Caco-2 (cell line): ENCODE measurements at regions not wholly inside any gene's neighbourhood (a gene's known extent, or its start where the extent isn't known, plus 50 kb on each side); places are given as distances from the start of the nearest gene placed in this dataset.

ENCODE experiments used
- BruUV-seq: library from RNA; stranded (reverse); fragments of 400-500 nt; replicated peaks from 2 replicates; lab custom pipeline; 2021; lab: Mats Ljungman, UMichigan
- CTCF ChIA-PET: fragments of 300-600 bp; sonication (Branson Sonifier 250); formaldehyde crosslinking; loops from one replicate; lab custom pipeline; 2022; ENCODE audit warnings: antibody characterized with exemption; lab: Charles Lee
- POLR2A ChIA-PET: fragments of 300-600 bp; sonication (Branson Sonifier 250); formaldehyde crosslinking; loops from one replicate; lab custom pipeline; 2022; ENCODE audit warnings: antibody characterized with exemption; lab: Charles Lee
- DNase-seq, 2 experiments: peaks; one replicate each; pipeline versions ENCODE4 v3.0.0 to v3.0.0-alpha.2; 2020 to 2022
- H3K27me3 ChIP-seq: replicated peaks from 2 replicates; pipeline ENCODE4 v1.6.0; 2011; ENCODE audit warnings: low read length; ENCODE audit not compliant: control insufficient read depth, insufficient read depth
- H3K36me3 ChIP-seq: 2 replicates; pipeline ENCODE4 v1.5.1; 2011; ENCODE audit warnings: low read length; ENCODE audit not compliant: control insufficient read depth, insufficient read depth
- H3K4me1 ChIP-seq: fragments of 250-450 bp; sonication (Bioruptor Pico); 2 replicates; pipeline ENCODE4 v1.5.1; 2020; ENCODE audit warnings: mild to moderate bottlenecking
- H3K4me3 ChIP-seq: 2 replicates; pipeline ENCODE4 v1.5.1; 2011; ENCODE audit warnings: low read depth, mild to moderate bottlenecking, control low read depth, low read length
- H3K9me3 ChIP-seq: fragments of 250-450 bp; sonication (Bioruptor Pico); 2 replicates; pipeline ENCODE4 v1.5.1; 2020; ENCODE audit warnings: mild to moderate bottlenecking, moderate library complexity
- H3K27ac Mint-ChIP-seq: one replicate; pipeline ENCODE4 v1.8.0; 2022; ENCODE audit warnings: mixed read lengths; ENCODE audit not compliant: unreplicated experiment
- H3K27me3 Mint-ChIP-seq: one replicate; pipeline ENCODE4 v1.8.0; 2022; ENCODE audit warnings: mixed read lengths; ENCODE audit not compliant: insufficient read depth, unreplicated experiment
- H3K36me3 Mint-ChIP-seq: one replicate; pipeline ENCODE4 v1.8.0; 2022; ENCODE audit warnings: mild to moderate bottlenecking, mixed read lengths; ENCODE audit not compliant: insufficient read depth, unreplicated experiment
- H3K4me1 Mint-ChIP-seq: one replicate; pipeline ENCODE4 v1.8.0; 2022; ENCODE audit warnings: low read depth, mixed read lengths; ENCODE audit not compliant: unreplicated experiment
- H3K4me3 Mint-ChIP-seq: one replicate; pipeline ENCODE4 v1.8.0; 2022; ENCODE audit warnings: mild to moderate bottlenecking, moderate library complexity, mixed read lengths; ENCODE audit not compliant: unreplicated experiment
- H3K9me3 Mint-ChIP-seq: one replicate; pipeline ENCODE4 v1.8.0; 2022; ENCODE audit warnings: mixed read lengths; ENCODE audit not compliant: unreplicated experiment
- intact Hi-C: fragments of 100-400 bp; cut with micrococcal nuclease; formaldehyde crosslinking; loops from one replicate; pipeline ENCODE4 v1.10.0; 2022; ENCODE audit not compliant: unreplicated experiment
- TF ChIP-seq, protein P1 (sequence below), 2 experiments: fragments of 200-600 bp in 1 of 2; IDR thresholded peaks; 1 replicate in 1 of 2; 2 replicates in 1 of 2; pipeline versions ENCODE4 v1.5.1 to v1.8.0; 2011 to 2022; ENCODE audit warnings: antibody characterized with exemption in 1 of 2, control low read depth in 1 of 2, inconsistent platforms in 1 of 2, low read depth in 1 of 2, low read length in 1 of 2, mild to moderate bottlenecking in 1 of 2, moderate library complexity in 1 of 2; ENCODE audit not compliant: insufficient read depth in 1 of 2, severe bottlenecking in 1 of 2, unreplicated experiment in 1 of 2

DNA sequence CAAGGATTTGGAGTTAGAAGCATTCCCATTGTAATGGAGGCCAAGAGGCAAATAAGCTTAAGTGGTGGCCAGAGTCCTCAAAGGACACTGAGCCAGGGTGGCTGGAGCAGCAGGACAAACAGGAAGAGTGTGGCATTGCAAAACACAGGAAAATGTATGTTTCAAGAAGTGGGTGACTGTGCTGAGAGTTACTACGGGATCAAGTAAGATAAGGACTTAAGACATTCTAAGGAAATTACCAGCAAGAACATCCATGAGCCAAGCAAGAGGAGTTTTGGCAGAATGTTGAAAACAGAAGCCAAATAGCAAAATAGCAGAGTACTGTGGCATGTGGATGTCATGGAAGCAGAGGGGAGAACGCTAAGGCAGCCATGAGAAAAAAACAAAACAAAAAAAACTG lies 104.2 kb downstream of the RAP2A start:
- CTCF ChIA-PET = no interaction called here
- POLR2A ChIA-PET = no interaction called here
- H3K4me1 Mint-ChIP-seq = no peaks in the 10 kb centered on the region
- H3K9me3 Mint-ChIP-seq = no peaks in the 10 kb centered on the region
- H3K27ac Mint-ChIP-seq = no peak overlapping the region
- DNase-seq = no peak
- Histone ChIP-seq H3K4me3 (no peak overlapping the region), H3K9me3 (no peaks in the 10 kb centered on the region), H3K4me1 (no peaks in the 10 kb centered on the region), H3K36me3 (no peaks in the 10 kb centered on the region), H3K27me3 (no peaks in the 10 kb centered on the region)
- BruUV-seq = no TSS peak
- H3K36me3 Mint-ChIP-seq = no peaks in the 10 kb centered on the region
- no peak overlapping the region for H3K4me3 Mint-ChIP-seq
- H3K27me3 Mint-ChIP-seq = peaks cover 5% of the 10 kb centered on the region
- intact Hi-C loops = no loop called here
- TF ChIP-seq, protein P1, sequence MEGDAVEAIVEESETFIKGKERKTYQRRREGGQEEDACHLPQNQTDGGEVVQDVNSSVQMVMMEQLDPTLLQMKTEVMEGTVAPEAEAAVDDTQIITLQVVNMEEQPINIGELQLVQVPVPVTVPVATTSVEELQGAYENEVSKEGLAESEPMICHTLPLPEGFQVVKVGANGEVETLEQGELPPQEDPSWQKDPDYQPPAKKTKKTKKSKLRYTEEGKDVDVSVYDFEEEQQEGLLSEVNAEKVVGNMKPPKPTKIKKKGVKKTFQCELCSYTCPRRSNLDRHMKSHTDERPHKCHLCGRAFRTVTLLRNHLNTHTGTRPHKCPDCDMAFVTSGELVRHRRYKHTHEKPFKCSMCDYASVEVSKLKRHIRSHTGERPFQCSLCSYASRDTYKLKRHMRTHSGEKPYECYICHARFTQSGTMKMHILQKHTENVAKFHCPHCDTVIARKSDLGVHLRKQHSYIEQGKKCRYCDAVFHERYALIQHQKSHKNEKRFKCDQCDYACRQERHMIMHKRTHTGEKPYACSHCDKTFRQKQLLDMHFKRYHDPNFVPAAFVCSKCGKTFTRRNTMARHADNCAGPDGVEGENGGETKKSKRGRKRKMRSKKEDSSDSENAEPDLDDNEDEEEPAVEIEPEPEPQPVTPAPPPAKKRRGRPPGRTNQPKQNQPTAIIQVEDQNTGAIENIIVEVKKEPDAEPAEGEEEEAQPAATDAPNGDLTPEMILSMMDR (IDR thresholded peaks at IDR 0.05; ENCODE audit: insufficient read depth in 1 of 2, low read depth in 1 of 2, low read length in 1 of 2, severe bottlenecking in 1 of 2, unreplicated experiment in 1 of 2) = no peak

DNA sequence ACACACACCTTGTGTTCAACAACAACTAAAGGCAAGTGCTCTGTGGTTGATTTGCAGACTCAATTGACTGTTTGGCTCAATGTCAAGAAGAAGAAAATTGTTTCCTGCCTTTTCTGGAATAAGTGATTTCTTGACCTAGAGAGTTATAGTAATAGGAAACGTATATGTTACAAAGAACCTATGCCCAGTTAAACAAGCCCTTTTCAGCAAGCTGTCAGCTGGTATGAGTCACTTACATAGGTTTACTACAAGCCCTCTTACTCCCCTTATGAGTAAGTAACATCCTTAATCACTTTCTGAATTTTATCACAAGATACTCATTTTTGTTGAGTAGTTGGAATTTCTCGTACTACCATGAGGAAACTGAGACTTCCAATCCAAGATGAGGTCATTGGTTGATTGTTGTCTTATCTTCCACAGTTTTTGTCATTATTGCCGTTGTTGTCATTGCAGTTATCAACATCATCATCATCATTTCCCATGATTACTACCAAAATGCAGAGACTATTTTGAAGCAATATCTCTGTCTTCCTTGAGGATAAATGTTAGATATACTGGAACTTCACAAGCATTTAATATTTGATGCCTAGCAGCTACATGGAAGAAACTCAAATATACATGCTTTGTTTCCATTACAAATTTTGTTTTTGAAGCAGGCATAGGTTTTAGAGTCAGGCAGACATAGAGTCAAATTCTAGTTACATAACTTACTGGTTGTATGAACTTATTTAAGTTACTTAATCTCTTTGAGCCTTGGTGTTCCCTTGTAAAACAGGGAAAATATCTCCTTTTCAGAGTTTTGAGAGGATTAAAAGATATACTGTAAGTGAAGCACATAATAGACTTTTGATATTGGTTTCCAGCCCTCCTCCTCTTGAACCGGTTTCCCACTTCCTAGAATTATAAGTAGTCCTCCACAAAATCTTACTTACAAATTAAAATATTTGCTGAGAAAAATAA lies 106.0 kb downstream of the RAP2A start:
- H3K4me1 ChIP-seq = no peaks in the 10 kb centered on the region
- DNase-seq = no peak
- intact Hi-C loops = no loop called here
- Mint-ChIP-seq H3K4me3 (no peak overlapping the region), H3K36me3 (no peaks in the 10 kb centered on the region), H3K4me1 (no peaks in the 10 kb centered on the region), H3K27ac (no peak overlapping the region), H3K9me3 (no peaks in the 10 kb centered on the region), H3K27me3 (peaks cover 6% of the 10 kb centered on the region)
- no TSS peak for BruUV-seq
- no peaks in the 10 kb centered on the region for H3K36me3 ChIP-seq
- H3K27me3 ChIP-seq = no peaks in the 10 kb centered on the region
- no peaks in the 10 kb centered on the region for H3K9me3 ChIP-seq
- no peak overlapping the region for H3K4me3 ChIP-seq
- TF ChIP-seq, protein P1 (IDR thresholded peaks at IDR 0.05; ENCODE audit: insufficient read depth in 1 of 2, low read depth in 1 of 2, low read length in 1 of 2, severe bottlenecking in 1 of 2, unreplicated experiment in 1 of 2) = no peak
- ChIA-PET POLR2A (no interaction called here), CTCF (no interaction called here)

DNA sequence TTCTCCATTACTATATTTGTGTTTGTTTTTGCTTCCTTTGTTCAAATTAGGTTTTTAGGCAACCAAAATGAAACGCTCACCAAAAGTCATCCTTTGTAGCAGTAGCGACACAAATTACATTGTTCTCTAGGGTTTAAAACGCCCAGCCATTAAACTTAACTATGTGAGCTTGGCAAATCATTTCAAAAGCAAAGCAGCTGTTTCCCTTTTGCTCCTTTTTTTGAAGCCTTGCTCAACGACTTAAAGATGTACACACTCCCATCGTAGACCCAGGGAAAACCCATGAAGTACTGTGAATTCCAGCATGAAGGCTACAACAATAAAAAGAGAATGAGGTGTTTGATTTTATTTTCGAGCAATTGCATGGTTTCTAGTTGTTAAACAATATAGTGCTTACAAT lies 106.7 kb downstream of the RAP2A start:
- Mint-ChIP-seq H3K4me3 (no peak overlapping the region), H3K4me1 (no peaks in the 10 kb centered on the region), H3K27me3 (peaks cover 6% of the 10 kb centered on the region), H3K36me3 (no peaks in the 10 kb centered on the region), H3K27ac (no peak overlapping the region), H3K9me3 (no peaks in the 10 kb centered on the region)
- Histone ChIP-seq H3K4me1 (no peaks in the 10 kb centered on the region), H3K9me3 (no peaks in the 10 kb centered on the region), H3K36me3 (no peaks in the 10 kb centered on the region), H3K27me3 (no peaks in the 10 kb centered on the region), H3K4me3 (no peak overlapping the region)
- BruUV-seq = no TSS peak
- ChIA-PET CTCF (no interaction called here), POLR2A (no interaction called here)
- intact Hi-C loops = no loop called here
- no peak for DNase-seq
- TF ChIP-seq, protein P1 (IDR thresholded peaks at IDR 0.05; ENCODE audit: insufficient read depth in 1 of 2, low read depth in 1 of 2, low read length in 1 of 2, severe bottlenecking in 1 of 2, unreplicated experiment in 1 of 2) = no peak
